GM20000 (cell line): ENCODE measurements at regions not wholly inside any gene's neighbourhood (a gene's known extent, or its start where the extent isn't known, plus 50 kb on each side); places are given as distances from the start of the nearest gene placed in this dataset.

ENCODE experiments used
- DNase-seq: peaks from one replicate; pipeline ENCODE4 v3.0.0; 2012; ENCODE audit warnings: low spot score
- TF ChIP-seq, protein P1 (sequence below): IDR thresholded peaks from 2 replicates; pipeline ENCODE4 v1.5.1; 2012; ENCODE audit warnings: mild to moderate bottlenecking, control low read depth; ENCODE audit errors: extremely low read depth, missing control alignments

DNA sequence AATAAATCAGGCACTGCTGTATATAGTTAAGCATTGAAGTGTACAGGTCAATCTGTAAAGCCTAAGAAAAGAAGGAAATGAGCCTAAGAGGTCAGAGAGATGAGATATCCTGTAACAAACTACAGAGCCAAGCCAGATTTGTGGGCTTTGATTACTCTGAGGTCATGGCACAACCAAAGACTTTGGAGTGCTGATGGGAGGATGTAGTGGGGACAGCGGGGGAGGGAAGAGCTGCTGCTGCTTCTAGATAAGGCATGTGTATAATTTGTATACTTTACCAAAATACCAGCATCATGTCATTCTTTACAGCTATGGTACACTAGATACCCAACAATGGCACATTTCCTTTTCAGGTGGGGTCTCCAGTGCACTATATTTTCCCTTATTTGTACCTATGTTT, 102.5 kb downstream of the OGFRL1 start:
- TF ChIP-seq, protein P1, sequence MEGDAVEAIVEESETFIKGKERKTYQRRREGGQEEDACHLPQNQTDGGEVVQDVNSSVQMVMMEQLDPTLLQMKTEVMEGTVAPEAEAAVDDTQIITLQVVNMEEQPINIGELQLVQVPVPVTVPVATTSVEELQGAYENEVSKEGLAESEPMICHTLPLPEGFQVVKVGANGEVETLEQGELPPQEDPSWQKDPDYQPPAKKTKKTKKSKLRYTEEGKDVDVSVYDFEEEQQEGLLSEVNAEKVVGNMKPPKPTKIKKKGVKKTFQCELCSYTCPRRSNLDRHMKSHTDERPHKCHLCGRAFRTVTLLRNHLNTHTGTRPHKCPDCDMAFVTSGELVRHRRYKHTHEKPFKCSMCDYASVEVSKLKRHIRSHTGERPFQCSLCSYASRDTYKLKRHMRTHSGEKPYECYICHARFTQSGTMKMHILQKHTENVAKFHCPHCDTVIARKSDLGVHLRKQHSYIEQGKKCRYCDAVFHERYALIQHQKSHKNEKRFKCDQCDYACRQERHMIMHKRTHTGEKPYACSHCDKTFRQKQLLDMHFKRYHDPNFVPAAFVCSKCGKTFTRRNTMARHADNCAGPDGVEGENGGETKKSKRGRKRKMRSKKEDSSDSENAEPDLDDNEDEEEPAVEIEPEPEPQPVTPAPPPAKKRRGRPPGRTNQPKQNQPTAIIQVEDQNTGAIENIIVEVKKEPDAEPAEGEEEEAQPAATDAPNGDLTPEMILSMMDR = no peak
- no peak for DNase-seq

DNA sequence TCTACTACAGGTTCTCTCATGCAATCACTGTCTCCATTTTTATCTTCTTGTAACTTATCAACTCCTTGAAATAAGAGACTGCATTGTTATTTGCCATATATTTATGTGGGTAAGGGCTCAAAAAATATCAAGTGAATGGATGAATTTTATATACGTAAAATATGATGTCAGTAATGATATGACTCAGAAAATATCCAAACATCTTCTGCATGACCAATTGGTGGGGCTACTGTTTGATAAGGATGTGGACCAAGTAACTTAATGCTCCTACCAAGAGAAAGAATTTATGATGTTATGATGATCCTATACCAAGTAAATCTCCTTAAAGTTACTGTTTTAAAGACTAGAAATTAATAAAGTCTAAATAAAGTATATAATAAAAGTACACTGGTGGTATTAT, 103.7 kb downstream of the OGFRL1 start:
- no peak for DNase-seq
- TF ChIP-seq, protein P1 = no peak

DNA sequence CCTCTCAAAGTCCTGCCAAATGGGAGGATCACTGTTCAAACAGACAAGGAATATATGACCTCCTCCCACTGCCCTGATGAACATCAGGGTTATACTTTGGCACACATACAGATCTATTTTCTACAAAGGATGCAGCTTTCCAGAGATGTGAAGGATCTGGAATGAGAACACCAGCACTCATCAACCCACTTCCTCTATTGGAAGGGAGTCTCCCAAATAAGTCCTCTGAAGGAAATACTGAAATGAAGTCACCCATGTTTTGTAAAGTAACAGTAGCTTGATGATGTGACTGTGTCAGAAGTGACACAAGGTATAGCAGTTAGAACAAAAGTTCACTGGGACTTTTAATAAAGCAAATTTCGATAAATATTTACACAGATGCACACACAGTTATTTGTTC, 104.9 kb downstream of the OGFRL1 start:
- DNase-seq = no peak
- TF ChIP-seq, protein P1 = no peak

DNA sequence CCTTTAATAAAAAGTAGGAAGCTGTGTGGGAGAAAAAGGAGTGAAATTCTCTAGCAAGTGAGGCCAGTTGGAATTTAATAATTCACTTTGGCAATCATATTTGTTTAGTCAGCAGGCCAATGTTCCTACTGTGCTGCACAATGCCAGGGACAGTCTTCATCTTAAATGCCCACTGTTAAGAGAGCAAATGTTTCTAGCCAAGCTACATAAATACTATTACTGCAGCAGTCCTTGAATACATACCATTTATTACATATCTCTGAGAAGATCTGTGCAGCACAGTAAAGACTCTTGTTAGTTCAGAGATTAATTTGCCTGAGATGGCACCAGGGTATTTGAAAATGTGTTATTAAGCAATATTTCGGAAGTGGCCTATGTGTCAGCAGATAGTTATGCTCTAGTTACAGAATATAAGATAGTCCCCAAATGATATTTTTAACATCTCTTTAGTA, 105.4 kb downstream of the OGFRL1 start:
- no peak for DNase-seq

DNA sequence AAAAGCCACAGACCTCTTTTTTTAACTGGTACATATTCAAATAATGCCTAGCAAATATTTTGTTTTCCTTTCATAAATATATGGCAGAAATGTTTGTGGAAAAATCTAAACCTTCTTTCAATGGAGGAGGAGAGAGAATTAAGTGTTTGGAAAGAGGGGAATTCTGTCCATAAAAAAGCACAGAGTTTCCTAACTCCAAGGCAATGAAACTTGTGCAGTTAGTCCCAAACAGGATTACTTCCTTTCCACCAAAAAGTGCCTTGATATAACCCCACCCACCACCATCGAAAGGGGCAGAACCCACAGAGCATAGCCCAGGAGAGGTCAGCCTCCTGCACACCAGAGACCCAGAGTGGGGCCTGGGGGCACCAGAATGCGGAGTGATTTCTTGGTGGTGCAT, 106.3 kb downstream of the OGFRL1 start:
- DNase-seq = no peak
- TF ChIP-seq, protein P1 = no peak

More for the DNA sequence above, 105.4 kb downstream of the OGFRL1 start:
- TF ChIP-seq, protein P1 = no peak

DNA sequence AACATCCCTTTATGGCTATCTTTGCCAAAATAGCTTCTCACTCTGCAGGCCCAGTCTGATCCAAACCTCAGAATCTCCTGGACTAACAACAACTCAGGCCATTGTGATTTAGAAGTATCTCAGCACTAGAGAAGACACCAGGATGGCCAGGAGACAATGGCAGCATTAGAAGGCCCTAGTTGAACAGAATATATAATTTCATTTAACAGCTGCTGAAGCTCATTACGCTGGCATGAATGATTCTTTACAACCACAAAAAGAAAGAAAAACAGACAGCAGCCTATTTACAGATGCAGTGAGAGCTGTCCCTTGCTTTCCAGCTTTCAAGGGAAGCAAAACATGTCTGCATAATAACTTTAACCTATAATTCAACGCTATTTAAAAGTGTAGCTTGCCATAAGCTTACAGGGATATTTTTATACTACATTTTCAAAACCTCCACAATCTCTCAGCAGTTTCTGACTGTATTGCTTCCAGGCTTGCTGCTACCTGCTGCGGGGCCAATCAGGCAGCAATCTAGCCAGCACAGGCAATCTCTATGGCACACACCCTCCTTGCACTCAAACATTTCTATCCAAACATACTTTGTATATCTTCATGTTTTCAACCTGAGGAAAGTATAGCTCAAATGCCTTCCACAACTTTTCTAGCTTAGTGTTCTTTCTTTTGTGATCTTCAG, 107.3 kb downstream of the OGFRL1 start:
- no peak for DNase-seq
- TF ChIP-seq, protein P1 = no peak

DNA sequence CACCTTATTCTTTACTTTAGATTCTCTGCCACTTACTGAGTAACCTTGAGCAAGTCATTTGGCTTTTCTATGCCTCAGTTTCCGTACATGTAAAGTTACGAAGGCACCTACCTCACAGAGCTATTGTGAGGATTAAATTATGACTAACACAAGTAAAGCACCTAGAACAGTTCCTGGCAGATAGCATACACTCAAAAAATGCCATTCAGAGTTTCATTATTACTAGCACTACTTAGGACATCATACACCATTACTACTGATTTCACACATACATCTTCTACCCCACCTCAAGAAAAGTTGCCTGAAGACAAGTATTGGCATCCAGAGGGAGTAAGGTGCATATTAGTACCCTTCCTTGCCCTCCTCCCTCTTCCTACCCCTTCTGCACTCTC, 107.8 kb downstream of the OGFRL1 start:
- TF ChIP-seq, protein P1 = no peak
- DNase-seq = no peak
